HepG2 (cell line): ENCODE measurements at regions not wholly inside any gene's neighbourhood (a gene's known extent, or its start where the extent isn't known, plus 50 kb on each side); places are given as distances from the start of the nearest gene placed in this dataset.

Source experiments
- ATAC-seq: fragments of 200-7000 bp; cut with Tn5 transposase; 3 replicates; pipeline ENCODE4 v1.9.1; 2020; ENCODE audit warnings: mild to moderate bottlenecking, moderate library complexity
- BruUV-seq: library from RNA; stranded (reverse); fragments of 400-500 nt; replicated peaks from 2 replicates; lab custom pipeline; 2021; lab: Mats Ljungman, UMichigan
- CTCF ChIA-PET: fragments of 300-600 bp; formaldehyde crosslinking; extraction: SDS; loops from one replicate; lab custom pipeline; 2021; ENCODE audit warnings: low total read pairs, inconsistent platforms, low intra/inter-chr PET ratio; lab: Yijun Ruan, JAX
- POLR2A ChIA-PET: fragments of 350-600 bp; sonication (Branson Sonifier 250); formaldehyde crosslinking; loops from one replicate; lab custom pipeline; 2020; ENCODE audit warnings: antibody characterized with exemption, inconsistent platforms; lab: Yijun Ruan, JAX
- DNase-seq: peaks from one replicate; pipeline ENCODE4 v3.0.0-alpha.2; 2015; ENCODE audit warnings: low spot score
- FAIRE-seq: peaks from 3 replicates; lab custom pipeline; 2011; peaks lifted over from hg19 to GRCh38; lab: Jason Lieb, UNC
- H2AFZ ChIP-seq: one replicate; pipeline ENCODE4 v1.6.1; 2011; ENCODE audit warnings: low read length, inconsistent platforms
- H3K27ac ChIP-seq: fragments of 300-600 bp; 3 replicates; pipeline ENCODE4 v1.8.0; 2011; ENCODE audit warnings: mixed run types, mild to moderate bottlenecking, mixed read lengths, low read length, inconsistent platforms; ENCODE audit not compliant: insufficient read depth; ENCODE audit errors: extremely low read length
- H3K27me3 ChIP-seq, 2 experiments: fragments of 200-600 bp in 1 of 2; 2 replicates in 1 of 2; 3 replicates in 1 of 2; pipeline versions ENCODE4 v1.6.0 to v1.8.0; 2011; ENCODE audit warnings: low read length in 2 of 2, mild to moderate bottlenecking in 2 of 2, moderate library complexity in 2 of 2, inconsistent platforms in 1 of 2; ENCODE audit not compliant: insufficient read depth in 2 of 2, control insufficient read depth in 1 of 2
- H3K36me3 ChIP-seq, 2 experiments: fragments of 200-600 bp in 1 of 2; replicated peaks in 1 of 2; 2 replicates in 1 of 2; 3 replicates in 1 of 2; pipeline versions ENCODE4 v1.5.1 to v1.8.0; 2011; ENCODE audit warnings: low read length in 2 of 2, inconsistent platforms in 1 of 2; ENCODE audit not compliant: insufficient read depth in 2 of 2, control insufficient read depth in 1 of 2
- H3K4me1 ChIP-seq: 2 replicates; pipeline ENCODE4 v1.5.1; 2012; ENCODE audit warnings: low read length, inconsistent platforms; ENCODE audit not compliant: insufficient read depth
- H3K4me2 ChIP-seq: 2 replicates; pipeline ENCODE4 v1.6.0; 2011; ENCODE audit warnings: low read depth, low read length, inconsistent platforms
- H3K4me3 ChIP-seq, 3 experiments: fragments of 200-600 bp in 1 of 3; sonication (generic), shearing (Covaris generic) in 1 of 3; replicated peaks in 1 of 3; 2 replicates each; pipeline ENCODE4 v1.5.1; 2011 to 2016; ENCODE audit warnings: low read length in 3 of 3, inconsistent platforms in 2 of 3, low read depth in 2 of 3, mild to moderate bottlenecking in 2 of 3, control low read depth in 1 of 3, mixed read lengths in 1 of 3; ENCODE audit not compliant: insufficient read depth in 1 of 3
- H3K79me2 ChIP-seq: one replicate; pipeline ENCODE4 v1.6.1; 2011; ENCODE audit warnings: low read length, inconsistent platforms; ENCODE audit not compliant: insufficient read depth
- H3K9ac ChIP-seq: 2 replicates; pipeline ENCODE4 v1.6.0; 2011; ENCODE audit warnings: mild to moderate bottlenecking, low read depth, low read length, inconsistent platforms; ENCODE audit not compliant: insufficient read depth
- H3K9me3 ChIP-seq: 2 replicates; pipeline ENCODE4 v1.5.1; 2012; ENCODE audit warnings: mild to moderate bottlenecking, low read length
- H4K20me1 ChIP-seq: 2 replicates; pipeline ENCODE4 v1.6.0; 2011; ENCODE audit warnings: inconsistent platforms, mild to moderate bottlenecking, low read length, moderate library complexity; ENCODE audit not compliant: insufficient read depth
- ESRRA ChIP-seq: sonication (generic); formaldehyde crosslinking; IDR thresholded peaks from 2 replicates; pipeline ENCODE4 v1.5.1; 2020; ENCODE audit warnings: mild to moderate bottlenecking, low read depth, missing genetic modification reagents
- EZH2 ChIP-seq: conservative IDR thresholded peaks from 2 replicates; pipeline ENCODE4 v1.6.1; 2012; ENCODE audit warnings: mild to moderate bottlenecking, low read depth, low read length, moderate library complexity
- JUNB ChIP-seq: sonication (generic); formaldehyde crosslinking; IDR thresholded peaks from 2 replicates; pipeline ENCODE4 v1.8.0; 2022; ENCODE audit warnings: missing genetic modification reagents, mild to moderate bottlenecking, borderline replicate concordance
- KDM2A ChIP-seq: sonication (generic); formaldehyde crosslinking; IDR thresholded peaks from 2 replicates; pipeline ENCODE4 v1.4.0; 2020; ENCODE audit warnings: low read depth, missing genetic modification reagents, borderline replicate concordance
- NFIC ChIP-seq: IDR thresholded peaks from 2 replicates; pipeline ENCODE4 v1.6.1; 2012; ENCODE audit warnings: mild to moderate bottlenecking, low read length, inconsistent platforms
- RFXAP ChIP-seq: sonication (generic); formaldehyde crosslinking; IDR thresholded peaks from 2 replicates; pipeline ENCODE4 v1.4.0; 2020; ENCODE audit warnings: missing genetic modification reagents, borderline replicate concordance
- TAF15 ChIP-seq: fragments of 200-400 bp; formaldehyde crosslinking; IDR thresholded peaks from one replicate; pipeline ENCODE4 v1.6.1; 2018; ENCODE audit warnings: mild to moderate bottlenecking, low read depth, low read length; ENCODE audit not compliant: poor library complexity, severe bottlenecking
- ZNF251 ChIP-seq: sonication (generic); formaldehyde crosslinking; IDR thresholded peaks from 2 replicates; pipeline ENCODE4 v1.9.0; 2021; ENCODE audit warnings: mild to moderate bottlenecking, missing genetic modification reagents
- ZNF552 ChIP-seq: sonication (generic); formaldehyde crosslinking; IDR thresholded peaks from 2 replicates; pipeline ENCODE4 v1.9.0; 2022; ENCODE audit warnings: missing genetic modification reagents, mild to moderate bottlenecking, borderline replicate concordance
- WGBS: methylation state at CpG from one replicate; pipeline ENCODE4 v1.1.6; 2017; ENCODE audit warnings: low lambda C conversion rate; 5-methylcytosine and 5-hydroxymethylcytosine counted together
- in situ Hi-C: cut with HindIII; loops from 2 replicates; pipeline ENCODE4 v1.10.0; 2017; ENCODE audit warnings: low pct_unique_long_range_greater_than_20kb; ENCODE audit not compliant: extremely low pct_ligation_motif_present
- intact Hi-C: fragments of 100-400 bp; cut with micrococcal nuclease; formaldehyde crosslinking; loops from one replicate; pipeline ENCODE4 v1.10.0; 2022; ENCODE audit not compliant: unreplicated experiment
- TF ChIP-seq, protein P1 (sequence below): sonication (generic); formaldehyde crosslinking; IDR thresholded peaks from 2 replicates; pipeline ENCODE4 v1.8.1; 2023; ENCODE audit warnings: missing genetic modification reagents, mild to moderate bottlenecking, borderline replicate concordance
- TF ChIP-seq, protein P2 (sequence below): sonication (generic); formaldehyde crosslinking; IDR thresholded peaks from 2 replicates; pipeline ENCODE4 v1.5.1; 2020; ENCODE audit warnings: mild to moderate bottlenecking, missing genetic modification reagents
- TF ChIP-seq, protein P3 (sequence below): sonication (generic); formaldehyde crosslinking; IDR thresholded peaks from 2 replicates; pipeline ENCODE4 v1.4.0; 2020; ENCODE audit warnings: missing genetic modification reagents, low read depth, mild to moderate bottlenecking, borderline replicate concordance
- TF ChIP-seq, protein P4 (sequence below): sonication (generic); formaldehyde crosslinking; IDR thresholded peaks from 2 replicates; pipeline ENCODE4 v1.5.0; 2020; ENCODE audit warnings: mild to moderate bottlenecking, missing genetic modification reagents, borderline replicate concordance
- TF ChIP-seq, protein P5 (sequence below): IDR thresholded peaks from 2 replicates; pipeline ENCODE4 v1.6.1; 2016; ENCODE audit warnings: missing biosample characterization, missing genetic modification reagents, low read depth
- TF ChIP-seq, protein P6 (sequence below): sonication (generic); formaldehyde crosslinking; conservative IDR thresholded peaks from 2 replicates; pipeline ENCODE4 v1.8.0; 2022; ENCODE audit warnings: mild to moderate bottlenecking, moderate library complexity, missing genetic modification reagents

DNA sequence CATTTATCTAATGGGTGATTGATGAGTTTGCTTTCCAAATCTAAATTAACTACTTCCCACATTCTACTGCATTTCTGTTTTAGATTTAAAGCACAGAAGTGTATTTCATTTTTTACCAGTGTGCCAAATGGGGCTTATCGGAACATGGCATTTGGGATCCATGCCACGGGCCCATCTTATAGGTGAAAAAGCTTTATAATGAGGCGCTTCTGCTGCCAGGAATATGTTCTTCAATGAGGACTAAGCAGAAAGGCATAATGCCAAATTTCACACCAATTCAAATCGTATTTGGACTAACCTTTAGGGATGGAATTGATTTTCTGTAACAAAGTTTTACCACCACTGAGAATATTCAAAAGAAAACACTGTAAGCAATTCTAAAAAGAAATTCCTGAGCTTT lies 803.5 kb upstream of the FLRT2 start:
- Histone ChIP-seq H3K4me2 (no peak overlapping the region), H3K27me3 (no peaks in the 10 kb centered on the region), H3K27ac (no peak overlapping the region), H4K20me1 (no peaks in the 10 kb centered on the region), H3K4me3 (no peak overlapping the region), H2AFZ (no peak overlapping the region), H3K36me3 (no peaks in the 10 kb centered on the region), H3K9ac (no peak overlapping the region), H3K4me1 (no peaks in the 10 kb centered on the region), H3K79me2 (no peaks in the 10 kb centered on the region), H3K9me3 (peaks cover 70% of the 10 kb centered on the region)
- TF ChIP-seq RFXAP (CRISPR knock-in tag) (no peak), KDM2A (CRISPR knock-in tag) (no peak), EZH2 (no peak), TAF15 (no peak), ESRRA (CRISPR knock-in tag) (no peak), ZNF552 (CRISPR knock-in tag) (no peak), NFIC (no peak), JUNB (no peak), ZNF251 (CRISPR knock-in tag) (no peak)
- TF ChIP-seq, protein P1, sequence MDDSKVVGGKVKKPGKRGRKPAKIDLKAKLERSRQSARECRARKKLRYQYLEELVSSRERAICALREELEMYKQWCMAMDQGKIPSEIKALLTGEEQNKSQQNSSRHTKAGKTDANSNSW (CRISPR knock-in tag): no peak
- TF ChIP-seq, protein P2, sequence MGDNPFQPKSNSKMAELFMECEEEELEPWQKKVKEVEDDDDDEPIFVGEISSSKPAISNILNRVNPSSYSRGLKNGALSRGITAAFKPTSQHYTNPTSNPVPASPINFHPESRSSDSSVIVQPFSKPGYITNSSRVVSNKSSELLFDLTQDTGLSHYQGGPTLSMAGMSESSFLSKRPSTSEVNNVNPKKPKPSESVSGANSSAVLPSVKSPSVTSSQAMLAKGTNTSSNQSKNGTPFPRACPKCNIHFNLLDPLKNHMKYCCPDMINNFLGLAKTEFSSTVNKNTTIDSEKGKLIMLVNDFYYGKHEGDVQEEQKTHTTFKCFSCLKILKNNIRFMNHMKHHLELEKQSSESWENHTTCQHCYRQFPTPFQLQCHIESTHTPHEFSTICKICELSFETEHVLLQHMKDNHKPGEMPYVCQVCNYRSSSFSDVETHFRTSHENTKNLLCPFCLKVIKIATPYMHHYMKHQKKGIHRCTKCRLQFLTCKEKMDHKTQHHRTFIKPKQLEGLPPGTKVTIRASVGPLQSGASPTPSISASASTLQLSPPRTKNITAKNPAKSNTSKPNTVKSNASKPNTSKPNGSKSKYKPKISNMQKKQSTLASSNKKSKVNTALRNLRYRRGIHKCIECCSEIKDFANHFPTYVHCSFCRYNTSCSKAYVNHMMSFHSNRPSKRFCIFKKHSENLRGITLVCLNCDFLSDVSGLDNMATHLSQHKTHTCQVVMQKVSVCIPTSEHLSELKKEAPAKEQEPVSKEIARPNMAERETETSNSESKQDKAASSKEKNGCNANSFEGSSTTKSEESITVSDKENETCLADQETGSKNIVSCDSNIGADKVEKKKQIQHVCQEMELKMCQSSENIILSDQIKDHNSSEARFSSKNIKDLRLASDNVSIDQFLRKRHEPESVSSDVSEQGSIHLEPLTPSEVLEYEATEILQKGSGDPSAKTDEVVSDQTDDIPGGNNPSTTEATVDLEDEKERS (CRISPR knock-in tag): no peak
- TF ChIP-seq, protein P3, sequence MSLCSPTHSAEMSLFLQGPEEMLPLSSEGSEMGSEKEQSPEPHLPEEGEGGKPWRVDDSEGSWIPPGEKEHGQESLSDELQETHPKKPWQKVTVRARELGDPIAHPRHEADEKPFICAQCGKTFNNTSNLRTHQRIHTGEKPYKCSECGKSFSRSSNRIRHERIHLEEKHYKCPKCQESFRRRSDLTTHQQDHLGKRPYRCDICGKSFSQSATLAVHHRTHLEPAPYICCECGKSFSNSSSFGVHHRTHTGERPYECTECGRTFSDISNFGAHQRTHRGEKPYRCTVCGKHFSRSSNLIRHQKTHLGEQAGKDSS (CRISPR knock-in tag): no peak
- TF ChIP-seq, protein P4, sequence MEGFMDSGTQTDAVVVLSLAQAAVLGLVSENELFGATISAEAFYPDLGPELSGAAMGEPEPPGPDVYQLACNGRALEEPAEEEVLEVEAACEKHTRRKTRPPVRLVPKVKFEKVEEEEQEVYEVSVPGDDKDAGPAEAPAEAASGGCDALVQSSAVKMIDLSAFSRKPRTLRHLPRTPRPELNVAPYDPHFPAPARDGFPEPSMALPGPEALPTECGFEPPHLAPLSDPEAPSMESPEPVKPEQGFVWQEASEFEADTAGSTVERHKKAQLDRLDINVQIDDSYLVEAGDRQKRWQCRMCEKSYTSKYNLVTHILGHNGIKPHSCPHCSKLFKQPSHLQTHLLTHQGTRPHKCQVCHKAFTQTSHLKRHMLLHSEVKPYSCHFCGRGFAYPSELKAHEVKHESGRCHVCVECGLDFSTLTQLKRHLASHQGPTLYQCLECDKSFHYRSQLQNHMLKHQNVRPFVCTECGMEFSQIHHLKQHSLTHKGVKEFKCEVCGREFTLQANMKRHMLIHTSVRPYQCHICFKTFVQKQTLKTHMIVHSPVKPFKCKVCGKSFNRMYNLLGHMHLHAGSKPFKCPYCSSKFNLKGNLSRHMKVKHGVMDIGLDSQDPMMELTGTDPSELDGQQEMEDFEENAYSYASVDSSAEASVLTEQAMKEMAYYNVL (CRISPR knock-in tag): no peak
- TF ChIP-seq, protein P5, sequence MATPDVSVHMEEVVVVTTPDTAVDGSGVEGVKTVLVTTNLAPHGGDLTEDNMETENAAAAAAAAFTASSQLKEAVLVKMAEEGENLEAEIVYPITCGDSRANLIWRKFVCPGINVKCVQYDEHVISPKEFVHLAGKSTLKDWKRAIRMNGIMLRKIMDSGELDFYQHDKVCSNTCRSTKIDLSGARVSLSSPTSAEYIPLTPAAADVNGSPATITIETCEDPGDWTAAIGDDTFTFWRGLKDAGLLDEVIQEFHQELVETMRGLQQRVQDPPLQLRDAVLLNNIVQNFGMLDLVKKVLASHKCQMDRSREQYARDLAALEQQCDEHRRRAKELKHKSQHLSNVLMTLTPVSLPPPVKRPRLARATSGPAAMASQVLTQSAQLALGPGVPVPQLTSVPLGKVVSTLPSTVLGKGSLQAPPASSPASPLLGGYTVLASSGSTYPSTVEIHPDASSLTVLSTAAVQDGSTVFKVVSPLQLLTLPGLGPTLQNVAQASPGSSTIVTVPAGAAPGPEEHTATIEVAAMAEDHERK (CRISPR knock-in tag): no peak
- TF ChIP-seq, protein P6, sequence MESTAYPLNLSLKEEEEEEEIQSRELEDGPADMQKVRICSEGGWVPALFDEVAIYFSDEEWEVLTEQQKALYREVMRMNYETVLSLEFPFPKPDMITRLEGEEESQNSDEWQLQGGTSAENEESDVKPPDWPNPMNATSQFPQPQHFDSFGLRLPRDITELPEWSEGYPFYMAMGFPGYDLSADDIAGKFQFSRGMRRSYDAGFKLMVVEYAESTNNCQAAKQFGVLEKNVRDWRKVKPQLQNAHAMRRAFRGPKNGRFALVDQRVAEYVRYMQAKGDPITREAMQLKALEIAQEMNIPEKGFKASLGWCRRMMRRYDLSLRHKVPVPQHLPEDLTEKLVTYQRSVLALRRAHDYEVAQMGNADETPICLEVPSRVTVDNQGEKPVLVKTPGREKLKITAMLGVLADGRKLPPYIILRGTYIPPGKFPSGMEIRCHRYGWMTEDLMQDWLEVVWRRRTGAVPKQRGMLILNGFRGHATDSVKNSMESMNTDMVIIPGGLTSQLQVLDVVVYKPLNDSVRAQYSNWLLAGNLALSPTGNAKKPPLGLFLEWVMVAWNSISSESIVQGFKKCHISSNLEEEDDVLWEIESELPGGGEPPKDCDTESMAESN: no peak
- ChIA-PET POLR2A (no interaction called here), CTCF (no interaction called here)
- DNase-seq (no peak), ATAC-seq (no peak), FAIRE-seq (no peak)
- no TSS peak for BruUV-seq
- intact Hi-C loops (no loop called here), in situ Hi-C loops (no loop called here)
- 26% methylated on average over 4 of the region's 4 CpGs for WGBS
